ENCODE measurements at regions not wholly inside any gene's neighbourhood (a gene's known extent, or its start where the extent isn't known, plus 50 kb on each side); places are given as distances from the start of the nearest gene placed in this dataset.
"Not testable (repeated sequence)": the region's sequence is repeated elsewhere in the genome, so short reads cannot be mapped to it uniquely, and the experiment has no call there.

- no peak for FAIRE-seq
These were observed 134.9 kb downstream of the RHOU start for GRCh38 chr1:228870041-228870713.

- no peak for FAIRE-seq
These were observed 136.2 kb downstream of the RHOU start for GRCh38 chr1:228871314-228872061.

DNA sequence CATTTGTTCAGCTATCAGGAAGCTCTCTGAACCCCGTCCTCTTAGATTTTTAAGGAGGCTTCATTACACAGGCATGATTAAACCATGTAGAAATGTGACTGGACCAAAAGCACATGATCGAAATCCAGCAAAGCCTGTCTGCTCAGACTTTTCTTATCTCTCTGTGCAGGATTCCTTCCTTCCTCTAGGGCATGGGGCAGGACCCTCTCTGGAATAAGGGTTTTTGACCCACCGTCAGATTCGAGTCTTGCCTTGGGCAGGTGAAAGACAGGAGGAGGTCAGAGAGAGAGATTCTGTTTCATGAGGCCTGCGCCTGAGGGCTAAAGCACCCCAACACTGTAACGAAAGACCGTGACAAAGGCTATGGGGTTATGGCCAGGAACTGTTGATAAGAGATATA is 136.8 kb downstream of the RHOU start:
- FAIRE-seq: no peak

DNA sequence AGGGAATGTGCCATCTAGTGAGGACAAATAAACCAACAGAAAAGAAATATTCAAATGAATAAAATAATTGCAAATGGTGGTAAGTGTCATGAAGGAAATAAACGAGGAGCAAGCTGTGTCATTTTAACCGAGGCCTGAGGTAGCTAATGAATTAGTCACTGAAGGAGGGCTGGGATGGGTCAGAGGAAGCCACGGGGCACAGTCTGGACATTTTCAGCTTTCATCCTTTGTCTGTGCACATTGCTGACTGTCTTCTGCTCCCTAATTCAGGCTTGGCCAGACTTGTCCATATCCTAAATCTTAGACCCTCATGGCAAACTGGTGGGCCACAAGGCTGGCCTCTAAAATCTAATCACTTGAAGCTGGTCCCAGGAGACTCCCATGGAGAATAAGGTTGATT is 138.4 kb downstream of the RHOU start:
- no peak for FAIRE-seq

DNA sequence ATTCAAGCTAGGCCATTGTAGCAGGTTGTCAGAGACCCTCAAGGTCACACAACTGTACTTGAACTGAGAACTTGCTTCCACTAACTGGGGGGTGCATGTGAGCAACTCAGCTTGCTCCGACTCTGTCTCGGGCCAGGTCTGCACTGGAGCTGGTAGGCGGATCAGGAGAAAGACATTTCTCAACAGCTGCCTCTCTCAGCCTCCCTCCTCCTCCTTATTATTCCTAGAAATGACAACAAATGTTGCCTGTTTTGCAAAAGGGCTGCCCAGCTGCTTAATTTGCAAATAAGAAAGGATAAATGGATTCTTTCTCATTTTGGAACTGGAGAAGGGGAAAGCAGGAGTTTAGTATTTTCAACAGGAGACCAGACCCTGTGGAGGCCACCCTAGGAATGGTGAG is 140.5 kb downstream of the RHOU start:
- no peak for FAIRE-seq

DNA sequence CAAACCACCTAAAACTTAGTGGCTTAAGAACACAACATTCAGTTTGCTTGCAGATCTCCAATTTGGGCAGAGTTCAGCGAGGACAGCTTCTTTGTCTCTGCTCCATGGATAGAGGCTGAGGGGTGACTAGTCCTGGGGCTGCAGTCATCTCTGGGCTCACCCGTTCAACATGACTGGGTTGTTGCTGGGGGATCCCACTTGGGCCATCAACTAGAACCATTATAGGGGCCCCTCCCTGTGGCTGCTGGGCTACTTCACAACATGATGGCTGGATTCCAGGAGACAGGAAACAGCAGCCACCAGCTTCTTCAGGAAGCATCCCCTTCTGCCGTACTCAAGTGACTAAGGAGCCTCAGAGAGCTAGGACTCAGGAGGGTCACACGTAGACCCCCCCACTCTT is 140.9 kb downstream of the RHOU start:
- no peak for FAIRE-seq

DNA sequence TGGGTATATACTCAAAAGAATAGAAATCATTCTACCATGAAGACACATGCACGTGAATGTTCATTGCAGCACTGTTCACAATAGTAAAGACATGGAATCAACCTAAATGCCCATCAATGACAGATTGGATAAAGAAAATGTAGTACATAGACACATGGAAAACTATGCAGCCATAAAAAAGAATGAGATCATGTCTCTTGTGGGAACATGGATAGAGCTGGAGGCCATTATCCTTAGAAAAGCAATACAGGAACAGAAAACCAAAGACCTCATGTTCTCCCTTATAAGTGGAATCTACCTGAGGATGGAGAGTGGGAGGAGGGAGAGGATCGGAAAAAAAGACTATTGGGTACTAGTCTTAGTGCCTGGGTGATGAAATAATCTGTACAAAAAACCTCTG is 143.9 kb downstream of the RHOU start:
- no peak for FAIRE-seq

DNA sequence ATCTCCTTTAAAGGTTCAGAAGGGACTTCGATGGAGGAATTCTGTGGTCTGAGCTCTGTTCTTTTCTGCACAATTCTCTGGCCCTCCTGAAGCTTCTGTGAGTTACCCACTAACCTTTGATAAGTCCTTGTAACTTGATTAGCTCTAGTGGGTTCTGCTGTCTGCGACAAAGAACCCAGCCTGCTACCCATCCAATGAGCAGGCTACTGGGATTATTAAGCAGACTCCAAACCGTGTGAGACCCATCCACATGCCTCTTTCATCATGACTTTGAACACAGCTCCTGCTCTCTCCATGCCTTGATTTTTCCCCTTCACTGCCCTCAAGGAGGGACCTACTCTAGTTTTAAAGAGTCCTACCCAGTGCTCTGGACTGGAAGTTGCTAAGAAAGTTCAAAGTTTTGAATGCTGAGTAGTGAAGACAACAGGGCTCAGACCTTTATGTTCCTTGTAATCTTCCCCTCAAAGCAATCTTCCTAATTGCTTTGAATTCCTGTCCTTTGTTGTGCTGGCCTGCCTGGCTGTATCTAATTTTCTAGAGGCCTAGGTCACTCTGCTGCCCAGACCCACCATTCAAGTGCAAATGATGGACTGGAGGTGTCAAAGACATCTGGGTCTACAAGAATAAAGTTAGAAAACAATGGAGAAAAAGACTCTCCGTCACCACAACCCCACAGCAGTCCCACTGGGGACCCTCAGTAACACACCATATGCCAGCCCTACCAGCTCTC is 146.9 kb downstream of the RHOU start:
- no peak for FAIRE-seq

DNA sequence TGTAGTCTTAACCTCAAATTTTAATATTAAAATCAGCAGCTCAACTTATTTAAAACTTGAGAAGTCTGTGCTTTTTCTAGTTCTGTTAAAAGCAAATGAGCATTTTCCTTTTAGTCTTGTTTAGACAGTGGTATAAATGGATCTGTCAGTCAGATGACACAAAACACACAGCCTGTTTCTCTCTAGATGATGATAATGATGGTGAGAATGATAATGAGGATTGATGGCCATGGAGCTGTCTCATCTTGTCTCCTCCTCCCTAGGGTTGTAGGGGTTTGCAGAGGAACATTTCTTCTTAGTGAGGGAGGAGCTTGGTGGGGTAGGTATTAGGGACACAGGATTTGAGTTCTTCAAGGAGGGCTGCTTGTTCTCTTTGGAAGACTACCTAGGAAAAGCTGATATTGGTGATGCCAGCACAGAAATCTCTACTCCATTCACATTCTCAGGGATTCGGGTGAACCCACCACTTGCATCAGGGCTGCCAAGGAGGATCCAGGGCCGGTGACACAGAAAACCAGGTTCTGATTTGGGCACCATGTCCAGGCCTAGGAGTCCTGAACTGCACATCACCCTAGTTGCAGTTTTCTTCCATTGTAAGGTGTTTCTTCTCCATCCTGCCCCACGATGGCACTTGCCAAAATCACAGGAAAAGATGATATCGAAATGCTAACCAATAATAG is 147.6 kb downstream of the RHOU start:
- FAIRE-seq: no peak

DNA sequence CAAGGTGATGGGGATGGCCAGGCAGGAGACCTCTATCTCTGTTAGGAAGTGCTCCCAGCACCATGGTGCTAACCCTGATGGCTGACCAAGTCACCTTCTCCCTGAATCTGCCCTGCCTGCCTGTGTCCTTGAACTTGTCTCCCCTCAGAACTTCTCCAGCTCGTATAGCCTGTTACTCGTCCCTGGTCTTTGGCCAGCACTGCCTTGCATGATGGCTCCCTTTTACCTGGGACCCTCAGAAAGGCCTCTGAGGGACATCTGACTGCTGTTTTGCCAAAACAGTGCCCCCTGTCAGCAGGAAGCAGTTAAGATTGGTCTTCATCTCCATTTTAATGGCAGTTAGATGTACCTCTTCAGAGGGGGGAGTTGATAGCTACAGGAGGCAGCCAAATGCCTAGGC is 148.3 kb downstream of the RHOU start:
- FAIRE-seq: no peak

DNA sequence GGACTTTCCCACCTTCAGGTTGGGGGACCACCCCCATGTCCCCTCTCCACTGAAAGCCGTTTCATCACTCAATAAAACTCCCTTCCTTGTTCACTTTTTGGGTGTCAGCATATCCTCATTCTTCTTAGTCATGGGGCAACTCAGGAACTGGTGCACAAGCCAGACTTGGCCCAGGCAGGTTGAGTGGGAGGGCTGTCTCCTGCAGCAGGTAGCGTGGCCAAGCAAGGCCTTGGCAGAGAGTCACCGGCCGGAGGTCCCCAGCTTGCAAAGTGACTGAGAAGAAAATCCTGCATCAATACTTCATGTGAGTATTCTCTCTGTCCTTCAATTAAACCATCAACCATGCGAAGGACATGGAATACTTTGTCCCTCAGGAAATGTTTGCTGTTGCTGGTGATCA is 148.9 kb downstream of the RHOU start:
- FAIRE-seq: no peak

DNA sequence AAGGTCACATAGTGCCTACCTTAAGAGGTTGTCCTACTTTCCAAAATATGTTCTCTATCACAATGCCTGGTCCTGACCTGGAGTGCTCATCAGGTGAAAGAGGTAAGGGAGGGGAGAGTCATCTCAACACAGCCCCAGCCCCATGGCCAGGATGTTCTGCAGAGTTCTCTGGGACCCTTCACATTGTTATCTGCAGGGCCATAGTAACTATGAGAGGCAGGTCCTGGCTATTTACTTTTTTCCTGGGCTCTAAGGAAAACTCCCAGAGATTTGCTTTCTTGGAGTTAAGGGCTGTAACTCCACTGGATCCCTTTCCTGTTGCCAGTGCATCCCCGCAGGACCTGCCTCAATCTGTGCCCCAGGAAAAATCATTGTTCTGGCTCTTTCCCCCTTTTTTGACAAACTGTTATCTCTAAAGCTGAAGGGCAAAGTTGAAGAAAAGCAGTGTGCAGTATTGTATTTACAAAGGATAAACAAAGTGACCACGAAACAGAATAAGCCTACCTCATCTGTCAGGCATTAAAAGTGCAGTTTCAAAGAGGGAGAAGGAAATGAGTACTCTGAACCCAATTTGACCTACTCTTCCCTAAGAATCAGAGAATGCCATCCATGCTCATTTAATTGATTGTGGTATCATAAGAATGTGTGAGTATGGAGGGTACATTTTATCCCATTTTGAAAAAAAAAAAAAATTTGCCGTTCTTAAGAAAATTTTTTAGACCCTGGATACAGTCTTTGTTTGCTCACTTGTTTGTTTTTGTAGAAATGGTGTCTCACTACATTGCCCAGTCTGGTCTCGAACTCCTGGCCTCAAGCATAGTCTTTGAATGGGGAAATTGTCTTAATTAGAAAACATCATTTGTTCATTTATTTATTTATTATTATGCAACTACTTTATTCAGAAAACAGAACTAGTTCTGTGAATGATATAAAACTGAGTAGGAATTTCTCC is 149.6 kb downstream of the RHOU start:
- FAIRE-seq: no peak

GRCh38 chr1:228885845-228886244 is 150.6 kb downstream of the RHOU start:
- no peak for FAIRE-seq

DNA sequence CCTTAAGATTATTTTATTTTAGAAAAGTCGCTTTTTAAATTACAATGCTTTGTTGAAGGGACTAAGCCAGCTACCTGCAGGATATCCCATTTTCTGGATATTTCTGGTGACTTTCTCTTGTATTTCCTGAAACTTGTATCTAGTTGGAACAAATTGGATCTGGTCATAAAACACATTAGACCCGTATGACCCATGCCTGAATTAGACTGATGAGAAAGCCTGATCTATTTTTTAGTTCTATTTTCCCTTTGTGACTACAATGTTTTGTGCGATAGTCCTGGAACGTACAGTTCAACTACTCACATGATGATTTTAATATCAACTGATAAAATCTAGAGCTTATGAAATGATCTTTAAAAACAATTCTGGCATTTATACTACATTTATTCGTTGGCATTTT is 151.8 kb downstream of the RHOU start:
- FAIRE-seq: no peak

GRCh38 chr1:228887960-228888359 is 152.7 kb downstream of the RHOU start:
- no peak for FAIRE-seq

GRCh38 chr1:228889289-228889688 is 154.0 kb downstream of the RHOU start:
- no peak for FAIRE-seq

DNA sequence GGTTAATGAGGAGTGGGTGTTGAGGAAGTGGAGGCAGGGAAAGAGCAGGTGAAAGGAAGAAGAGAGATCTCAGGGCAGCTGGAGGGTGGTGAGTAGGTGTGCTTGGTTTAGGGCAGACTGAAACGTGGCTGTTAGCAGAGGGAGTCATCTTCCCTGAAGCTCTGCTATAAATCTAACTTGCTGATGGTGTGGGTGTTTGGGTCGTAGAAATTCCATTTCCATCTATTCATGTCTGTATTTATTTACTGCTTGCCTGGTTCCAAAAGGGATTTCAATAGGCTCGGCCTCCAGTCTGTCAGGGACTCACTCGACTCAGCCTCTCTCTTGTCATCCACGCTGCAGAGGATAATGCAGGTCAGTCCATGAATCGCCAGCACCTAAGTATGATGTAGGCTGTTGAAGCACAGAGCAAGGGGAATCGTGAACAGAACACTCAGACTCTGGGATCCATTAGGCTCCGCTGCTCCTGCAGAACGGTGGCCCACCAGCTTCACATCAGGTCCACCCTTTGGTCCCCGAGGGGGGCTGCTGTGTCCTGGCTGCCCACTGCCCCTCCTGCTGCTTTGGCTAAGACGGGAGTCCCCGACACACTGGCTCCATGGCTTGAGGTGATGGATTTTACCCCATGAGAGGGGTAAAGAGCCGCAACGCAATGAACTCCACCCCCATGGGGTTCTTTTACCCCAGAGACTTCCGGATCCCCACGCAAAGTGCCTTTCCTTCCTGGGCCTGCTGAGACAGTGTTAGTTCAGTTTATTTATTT is 156.2 kb downstream of the RHOU start:
- no peak for FAIRE-seq

- not testable (repeated sequence) for FAIRE-seq
These were observed 156.9 kb downstream of the RHOU start for GRCh38 chr1:228892200-228892599.

DNA sequence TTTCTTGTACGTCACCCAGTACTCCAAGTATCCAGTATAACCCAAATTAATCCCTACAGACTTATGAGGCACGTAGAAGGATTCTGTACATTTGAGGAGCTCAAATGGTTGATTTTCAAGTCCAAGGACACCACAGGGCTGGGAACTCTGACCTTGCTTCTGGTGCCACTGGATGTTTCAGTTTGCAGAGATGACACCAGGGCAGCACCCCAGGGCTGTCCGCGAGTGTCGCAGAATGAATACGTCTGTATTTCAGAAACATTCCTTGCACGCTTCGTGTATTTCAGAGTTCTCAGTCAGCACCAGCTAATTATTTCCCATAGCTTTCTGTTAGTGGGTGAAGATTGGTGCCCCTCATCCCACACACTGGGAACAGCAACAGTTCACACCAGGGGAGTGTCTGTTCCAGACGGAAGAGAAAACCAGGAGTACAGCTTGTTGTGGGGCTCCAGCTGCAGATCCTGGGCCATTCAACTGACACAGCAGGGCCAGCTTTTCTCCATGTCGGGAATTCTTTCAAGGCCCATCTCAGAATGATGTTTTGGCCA is 159.2 kb downstream of the RHOU start:
- no peak for FAIRE-seq

DNA sequence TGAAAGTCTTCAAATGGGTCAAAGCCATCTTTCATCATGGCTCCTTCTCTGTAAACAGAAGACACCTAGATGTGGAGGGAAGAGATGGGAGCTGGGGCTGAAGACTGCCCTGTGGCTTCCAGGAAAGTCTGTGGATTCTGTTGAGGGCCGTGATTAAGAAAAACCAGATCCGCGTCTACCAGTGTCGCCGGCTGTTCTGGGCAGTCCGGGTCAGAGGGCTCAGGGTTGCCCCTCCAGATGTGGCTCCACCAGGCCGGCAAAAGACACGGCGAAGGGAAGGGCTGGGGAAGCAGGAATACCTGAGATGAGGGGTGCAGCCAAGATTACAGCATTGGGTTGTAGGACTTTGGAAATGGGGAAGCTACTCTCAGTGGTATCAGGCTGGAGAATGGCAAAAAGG is 162.6 kb downstream of the RHOU start:
- no peak for FAIRE-seq

- no peak for FAIRE-seq
These were observed 163.3 kb downstream of the RHOU start for GRCh38 chr1:228898582-228898992.
